Liver (tissue), 8 donors: ENCODE measurements at regions not wholly inside any gene's neighbourhood (a gene's known extent, or its start where the extent isn't known, plus 50 kb on each side); places are given as distances from the start of the nearest gene placed in this dataset.
"Not testable (repeated sequence)": the region's sequence is repeated elsewhere in the genome, so short reads cannot be mapped to it uniquely, and the experiment has no call there.

ENCODE experiments used
- DNase-seq: peaks from one replicate; pipeline ENCODE4 v3.0.0-alpha.2; 2017; ENCODE audit warnings: low spot score
- H3K27ac ChIP-seq, 2 donors: one replicate each; pipeline ENCODE4 v1.7.0; 2013; ENCODE audit warnings: inconsistent platforms in 2 of 2, low read length in 2 of 2, control low read depth in 1 of 2, low read depth in 1 of 2, mild to moderate bottlenecking in 1 of 2
- H3K27me3 ChIP-seq, 4 donors: one replicate each; pipeline versions ENCODE4 v1.6.1 to v1.7.0; 2013; ENCODE audit warnings: low read length in 3 of 4, inconsistent platforms in 1 of 4, mild to moderate bottlenecking in 1 of 4, moderate library complexity in 1 of 4; ENCODE audit not compliant: control insufficient read depth in 4 of 4, insufficient read depth in 4 of 4
- H3K36me3 ChIP-seq, 4 donors: one replicate each; pipeline versions ENCODE4 v1.6.1 to v1.7.0; 2013; ENCODE audit warnings: low read length in 3 of 4, mild to moderate bottlenecking in 3 of 4, low read depth in 1 of 4, moderate library complexity in 1 of 4; ENCODE audit not compliant: control insufficient read depth in 4 of 4, insufficient read depth in 3 of 4
- H3K4me1 ChIP-seq, 4 donors: one replicate each; pipeline versions ENCODE4 v1.6.1 to v1.7.0; 2013; ENCODE audit warnings: low read length in 3 of 4, mild to moderate bottlenecking in 3 of 4, moderate library complexity in 1 of 4; ENCODE audit not compliant: control insufficient read depth in 4 of 4, insufficient read depth in 4 of 4
- H3K4me3 ChIP-seq, 3 donors: one replicate each; pipeline versions ENCODE4 v1.6.1 to v1.7.0; 2013; ENCODE audit warnings: low read length in 3 of 3, control low read depth in 1 of 3, low read depth in 1 of 3, mild to moderate bottlenecking in 1 of 3
- H3K9ac ChIP-seq, 2 donors: one replicate each; pipeline ENCODE4 v1.7.0; 2013; ENCODE audit warnings: low read length in 2 of 2, mild to moderate bottlenecking in 2 of 2, moderate library complexity in 2 of 2, control low read depth in 1 of 2, low read depth in 1 of 2
- H3K9me3 ChIP-seq, 4 donors: one replicate each; pipeline versions ENCODE4 v1.6.1 to v1.7.0; 2013; ENCODE audit warnings: low read length in 3 of 4; ENCODE audit not compliant: control insufficient read depth in 4 of 4
- CTCF ChIP-seq: fragments of 150-350 bp; IDR thresholded peaks from 2 replicates; pipeline ENCODE4 v1.5.1; 2017; ENCODE audit warnings: improper control_type of control experiment, low read depth, low read length; ENCODE audit not compliant: missing input control
- EGR1 ChIP-seq, 2 donors: IDR thresholded peaks; 2 replicates each; pipeline ENCODE4 v1.6.1; 2016 to 2018; ENCODE audit warnings: antibody characterized with exemption in 2 of 2, low read depth in 2 of 2
- FOXA1 ChIP-seq: IDR thresholded peaks from 2 replicates; pipeline ENCODE4 v1.6.1; 2016; ENCODE audit warnings: antibody characterized with exemption
- FOXA2 ChIP-seq: IDR thresholded peaks from 2 replicates; pipeline ENCODE4 v1.6.1; 2016; ENCODE audit warnings: antibody characterized with exemption
- GABPA ChIP-seq, 2 donors: IDR thresholded peaks in 1 of 2; conservative IDR thresholded peaks in 1 of 2; 2 replicates each; pipeline ENCODE4 v1.6.1; 2016; ENCODE audit warnings: antibody characterized with exemption in 2 of 2, mild to moderate bottlenecking in 1 of 2, moderate library complexity in 1 of 2
- HNF4A ChIP-seq, 2 donors: conservative IDR thresholded peaks; 2 replicates each; pipeline ENCODE4 v1.6.1; 2016; ENCODE audit warnings: antibody characterized with exemption in 2 of 2, mild to moderate bottlenecking in 2 of 2
- MAX ChIP-seq: IDR thresholded peaks from 2 replicates; pipeline ENCODE4 v1.6.1; 2016; ENCODE audit warnings: antibody characterized with exemption
- NR2F2 ChIP-seq: IDR thresholded peaks from 2 replicates; pipeline ENCODE4 v1.6.1; 2016; ENCODE audit warnings: antibody characterized with exemption
- RAD21 ChIP-seq, 2 donors: IDR thresholded peaks; 2 replicates each; pipeline ENCODE4 v1.6.1; 2016; ENCODE audit warnings: antibody characterized with exemption in 2 of 2, mild to moderate bottlenecking in 2 of 2
- REST ChIP-seq: IDR thresholded peaks from 2 replicates; pipeline ENCODE4 v1.6.1; 2016; ENCODE audit warnings: antibody characterized with exemption, mild to moderate bottlenecking
- RXRA ChIP-seq, 2 donors: IDR thresholded peaks; 2 replicates each; pipeline ENCODE4 v1.6.1; 2017 to 2018; ENCODE audit warnings: antibody characterized with exemption in 2 of 2, mild to moderate bottlenecking in 1 of 2
- TAF1 ChIP-seq: conservative IDR thresholded peaks from 2 replicates; pipeline ENCODE4 v1.6.1; 2016; ENCODE audit warnings: antibody characterized with exemption, mild to moderate bottlenecking
- YY1 ChIP-seq: IDR thresholded peaks from 2 replicates; pipeline ENCODE4 v1.6.1; 2016; ENCODE audit warnings: antibody characterized with exemption, mild to moderate bottlenecking
- ZBTB33 ChIP-seq: IDR thresholded peaks from 2 replicates; pipeline ENCODE4 v1.6.1; 2016; ENCODE audit warnings: antibody characterized with exemption
- WGBS: extraction: QIAGEN DNeasy Blood & Tissue Kit; methylation state at CpG from one replicate; pipeline ENCODE4 v1.1.7; 2013; 5-methylcytosine and 5-hydroxymethylcytosine counted together
- donor health status: healthy.
- donor health status: healthy.
- donor health status: healthy.
- donor health status: healthy.
- donor health status: healthy.

- no peak overlapping the region for H3K27ac ChIP-seq
- no peak for TF ChIP-seq NR2F2
- no peak for TF ChIP-seq YY1
- TF ChIP-seq HNF4A (conservative IDR thresholded peaks at IDR 0.05) = no peak
- no peak for TF ChIP-seq REST
- TF ChIP-seq CTCF = no peak
- TF ChIP-seq MAX = no peak
- TF ChIP-seq FOXA1 = no peak
- TF ChIP-seq GABPA (IDR thresholded peaks at IDR 0.05 in 1 of 2, conservative IDR thresholded peaks at IDR 0.05 in 1 of 2) = no peak
- TF ChIP-seq ZBTB33 = no peak
- no peak for TF ChIP-seq FOXA2
- 42% methylated on average over 1 of the region's 1 CpG for WGBS
- H3K27me3 ChIP-seq = peaks cover 0 to 3% (median 1%) of the 10 kb centered on the region in 4 donors
- H3K4me1 ChIP-seq = no peaks in the 10 kb centered on the region
- no peak overlapping the region for H3K4me3 ChIP-seq
- H3K9me3 ChIP-seq = peaks cover 0 to 5% (median 1%) of the 10 kb centered on the region in 4 donors
- no peak for DNase-seq
- no peaks in the 10 kb centered on the region for H3K36me3 ChIP-seq
- H3K9ac ChIP-seq = no peak overlapping the region
These were observed 160.0 kb upstream of the ITGA1 start for GRCh38 chr5:52627740-52628139.

- no peak overlapping the region for H3K4me3 ChIP-seq
- H3K9ac ChIP-seq = no peak overlapping the region
- TF ChIP-seq REST (no peak), RAD21 (IDR thresholded peaks at IDR 0.05) (no peak), CTCF (no peak), TAF1 (no peak), GABPA (IDR thresholded peaks at IDR 0.05 in 1 of 2, conservative IDR thresholded peaks at IDR 0.05 in 1 of 2) (no peak), RXRA (IDR thresholded peaks at IDR 0.05) (no peak), EGR1 (IDR thresholded peaks at IDR 0.05; ENCODE audit: low read depth in 2 of 2) (no peak), FOXA1 (no peak)
- peaks cover 0 to 2% (median 0%) of the 10 kb centered on the region in 4 donors for H3K9me3 ChIP-seq
- H3K27ac ChIP-seq = no peak overlapping the region
- no peaks in the 10 kb centered on the region for H3K36me3 ChIP-seq
- H3K27me3 ChIP-seq = peaks cover 0 to 3% (median 1%) of the 10 kb centered on the region in 4 donors
- no peaks in the 10 kb centered on the region for H3K4me1 ChIP-seq
- no peak for DNase-seq
- WGBS = 90% methylated on average over 1 of the region's 1 CpG
These were observed 155.4 kb upstream of the ITGA1 start for GRCh38 chr5:52632281-52632680.

- H3K27ac ChIP-seq, H3K9me3 ChIP-seq, DNase-seq, H3K27me3 ChIP-seq, H3K36me3 ChIP-seq, H3K4me1 ChIP-seq, H3K4me3 ChIP-seq, H3K9ac ChIP-seq: not testable (repeated sequence)
- WGBS = 85% methylated on average over 4 of the region's 4 CpGs
These were observed 153.5 kb upstream of the ITGA1 start for GRCh38 chr5:52634171-52634570.
